ENCODE measurements at regions not wholly inside any gene's neighbourhood (a gene's known extent, or its start where the extent isn't known, plus 50 kb on each side); places are given as distances from the start of the nearest gene placed in this dataset.
"Not testable (repeated sequence)": the region's sequence is repeated elsewhere in the genome, so short reads cannot be mapped to it uniquely, and the experiment has no call there.

DNA sequence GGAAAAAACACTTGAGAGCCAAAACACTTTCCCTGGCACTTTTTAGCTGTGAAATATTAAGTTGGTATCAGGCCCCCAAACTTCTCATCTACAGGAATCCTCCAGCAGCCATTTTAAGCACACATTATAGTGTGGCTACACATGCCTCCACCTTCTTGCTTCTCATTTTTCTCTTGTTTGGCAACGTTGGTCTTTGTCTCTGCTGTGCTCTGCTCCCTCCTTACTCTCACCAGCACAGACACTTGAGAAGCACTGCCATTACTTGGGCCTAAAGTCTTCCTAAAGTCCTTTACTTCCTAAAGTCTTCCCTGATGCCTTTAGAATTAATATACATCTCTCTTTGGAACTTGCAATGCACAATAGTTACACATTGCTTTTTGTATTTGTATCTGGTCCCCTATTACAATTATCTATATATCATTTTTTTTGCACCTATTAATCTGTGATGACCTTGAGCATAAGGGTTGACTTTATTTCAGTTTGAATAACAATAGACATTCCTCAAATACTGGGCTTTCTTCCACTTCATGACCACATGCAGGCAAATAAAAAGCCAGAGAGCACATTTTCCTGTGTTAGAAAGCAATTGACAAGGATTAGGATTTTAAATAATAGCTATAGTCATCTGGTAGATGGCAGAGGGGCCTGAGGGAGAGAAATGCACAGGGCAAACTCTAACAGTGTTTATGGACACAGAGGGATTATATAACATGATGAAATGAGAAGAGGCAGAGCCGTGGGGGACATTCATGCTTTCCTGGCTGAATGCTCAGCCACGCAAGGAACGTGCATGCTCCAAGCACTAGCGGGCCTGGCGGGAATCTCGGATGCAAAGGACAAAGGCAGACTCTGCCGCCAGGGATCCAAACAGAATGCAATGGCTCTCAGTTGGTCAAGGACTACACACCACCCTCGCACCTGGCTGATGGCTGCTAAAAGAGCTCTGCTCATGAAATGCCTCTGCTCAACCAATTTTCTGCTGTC lies 99.3 kb downstream of the CDC14C start:
- TF ChIP-seq, protein P1, sequence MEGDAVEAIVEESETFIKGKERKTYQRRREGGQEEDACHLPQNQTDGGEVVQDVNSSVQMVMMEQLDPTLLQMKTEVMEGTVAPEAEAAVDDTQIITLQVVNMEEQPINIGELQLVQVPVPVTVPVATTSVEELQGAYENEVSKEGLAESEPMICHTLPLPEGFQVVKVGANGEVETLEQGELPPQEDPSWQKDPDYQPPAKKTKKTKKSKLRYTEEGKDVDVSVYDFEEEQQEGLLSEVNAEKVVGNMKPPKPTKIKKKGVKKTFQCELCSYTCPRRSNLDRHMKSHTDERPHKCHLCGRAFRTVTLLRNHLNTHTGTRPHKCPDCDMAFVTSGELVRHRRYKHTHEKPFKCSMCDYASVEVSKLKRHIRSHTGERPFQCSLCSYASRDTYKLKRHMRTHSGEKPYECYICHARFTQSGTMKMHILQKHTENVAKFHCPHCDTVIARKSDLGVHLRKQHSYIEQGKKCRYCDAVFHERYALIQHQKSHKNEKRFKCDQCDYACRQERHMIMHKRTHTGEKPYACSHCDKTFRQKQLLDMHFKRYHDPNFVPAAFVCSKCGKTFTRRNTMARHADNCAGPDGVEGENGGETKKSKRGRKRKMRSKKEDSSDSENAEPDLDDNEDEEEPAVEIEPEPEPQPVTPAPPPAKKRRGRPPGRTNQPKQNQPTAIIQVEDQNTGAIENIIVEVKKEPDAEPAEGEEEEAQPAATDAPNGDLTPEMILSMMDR (conservative IDR thresholded peaks at IDR 0.05; ENCODE audit: low read length) = no peak
- no peak for TF ChIP-seq EZH2phosphoT487 (IDR thresholded peaks at IDR 0.05; ENCODE audit: borderline replicate concordance)
- no peaks in the 10 kb centered on the region for H3K9me3 ChIP-seq (ENCODE audit: insufficient read depth, low read depth, low read length)
- no peak overlapping the region for H3K9ac ChIP-seq (ENCODE audit: low read depth, low read length, poor library complexity, severe bottlenecking)
- no peaks in the 10 kb centered on the region for H4K20me1 ChIP-seq (ENCODE audit: insufficient read depth, low read length, poor library complexity, severe bottlenecking)
- no peaks in the 10 kb centered on the region for H3K36me3 ChIP-seq (ENCODE audit: insufficient read depth, low read length)
- no peak overlapping the region for H3K4me2 ChIP-seq (ENCODE audit: low read depth, low read length, poor library complexity, severe bottlenecking)
- H3K27me3 ChIP-seq (ENCODE audit: insufficient read depth, low read length, poor library complexity, severe bottlenecking) = no peaks in the 10 kb centered on the region
- no peaks in the 10 kb centered on the region for H3K9me2 ChIP-seq (replicated peaks; ENCODE audit: low read depth, low read length)
- no peaks in the 10 kb centered on the region for H3K4me1 ChIP-seq (ENCODE audit: insufficient read depth, low read length, poor library complexity, severe bottlenecking)
- H3K4me3 ChIP-seq (ENCODE audit: low read length, poor library complexity, severe bottlenecking) = no peak overlapping the region
- no peak overlapping the region for H2AFZ ChIP-seq (ENCODE audit: low read length)
- H3F3A ChIP-seq (ENCODE audit: low read depth) = no peaks in the 10 kb centered on the region
- H3K79me2 ChIP-seq (ENCODE audit: insufficient read depth, low read length) = no peaks in the 10 kb centered on the region

- Histone ChIP-seq H3K27me3 (ENCODE audit: insufficient read depth, low read length, poor library complexity, severe bottlenecking) (no peaks in the 10 kb centered on the region), H4K20me1 (ENCODE audit: insufficient read depth, low read length, poor library complexity, severe bottlenecking) (no peaks in the 10 kb centered on the region), H3K36me3 (ENCODE audit: insufficient read depth, low read length) (no peaks in the 10 kb centered on the region), H3K4me2 (ENCODE audit: low read depth, low read length, poor library complexity, severe bottlenecking) (no peak overlapping the region), H3K79me2 (ENCODE audit: insufficient read depth, low read length) (no peaks in the 10 kb centered on the region), H3K9me3 (ENCODE audit: insufficient read depth, low read depth, low read length) (no peaks in the 10 kb centered on the region), H3K4me3 (ENCODE audit: low read length, poor library complexity, severe bottlenecking) (no peak overlapping the region), H3K9me2 (replicated peaks; ENCODE audit: low read depth, low read length) (no peaks in the 10 kb centered on the region), H2AFZ (ENCODE audit: low read length) (no peak overlapping the region), H3F3A (ENCODE audit: low read depth) (no peaks in the 10 kb centered on the region), H3K4me1 (ENCODE audit: insufficient read depth, low read length, poor library complexity, severe bottlenecking) (no peaks in the 10 kb centered on the region), H3K9ac (ENCODE audit: low read depth, low read length, poor library complexity, severe bottlenecking) (no peak overlapping the region)
- TF ChIP-seq, protein P1 (conservative IDR thresholded peaks at IDR 0.05; ENCODE audit: low read length) = no peak
- TF ChIP-seq EZH2phosphoT487 (IDR thresholded peaks at IDR 0.05; ENCODE audit: borderline replicate concordance) = no peak
These were observed 105.9 kb downstream of the CDC14C start for GRCh38 chr7:49030221-49030620.

DNA sequence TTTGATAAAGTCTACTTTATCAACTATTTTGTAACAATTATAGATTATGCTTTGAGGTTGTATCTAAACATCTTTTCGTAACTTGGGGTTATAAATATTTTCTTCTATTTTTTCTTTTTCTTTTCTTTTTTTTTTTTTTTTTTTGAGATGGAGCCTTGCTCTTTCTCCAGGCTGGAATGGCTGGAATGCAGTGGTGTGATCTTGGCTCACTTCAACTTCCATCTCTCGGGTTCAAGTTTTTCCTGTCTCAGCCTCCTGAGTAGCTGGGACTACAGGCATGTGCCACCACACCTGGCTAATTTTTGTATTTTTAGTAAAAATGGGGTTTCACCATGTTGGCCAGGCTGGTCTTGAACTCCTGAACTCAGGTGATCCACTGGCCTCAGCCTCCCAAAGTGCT lies 108.8 kb downstream of the CDC14C start:
- H3K4me1 ChIP-seq (ENCODE audit: insufficient read depth, low read length, poor library complexity, severe bottlenecking); H3K36me3 ChIP-seq (ENCODE audit: insufficient read depth, low read length); H3K79me2 ChIP-seq (ENCODE audit: insufficient read depth, low read length); H3K9me2 ChIP-seq (replicated peaks; ENCODE audit: low read depth, low read length); H3K4me2 ChIP-seq (ENCODE audit: low read depth, low read length, poor library complexity, severe bottlenecking); H3K9ac ChIP-seq (ENCODE audit: low read depth, low read length, poor library complexity, severe bottlenecking); H3K9me3 ChIP-seq (ENCODE audit: insufficient read depth, low read depth, low read length); H3K27me3 ChIP-seq (ENCODE audit: insufficient read depth, low read length, poor library complexity, severe bottlenecking); H3F3A ChIP-seq (ENCODE audit: low read depth); H3K4me3 ChIP-seq (ENCODE audit: low read length, poor library complexity, severe bottlenecking); H4K20me1 ChIP-seq (ENCODE audit: insufficient read depth, low read length, poor library complexity, severe bottlenecking); H2AFZ ChIP-seq (ENCODE audit: low read length): not testable (repeated sequence)

Data from Loucy (cell line).